B cell (primary cell): ENCODE measurements at regions not wholly inside any gene's neighbourhood (a gene's known extent, or its start where the extent isn't known, plus 50 kb on each side); places are given as distances from the start of the nearest gene placed in this dataset.

ENCODE experiments used
- CTCF ChIP-seq: fragments of 200-600 bp; IDR thresholded peaks from one replicate; pipeline ENCODE4 v1.8.0; 2022; ENCODE audit warnings: antibody characterized with exemption, mild to moderate bottlenecking
- EZH2 ChIP-seq: IDR thresholded peaks from 2 replicates; pipeline ENCODE4 v1.6.1; 2012; ENCODE audit warnings: borderline replicate concordance, low read depth, mild to moderate bottlenecking, moderate library complexity, low read length; ENCODE audit not compliant: insufficient read depth, poor library complexity, severe bottlenecking

GRCh38 chr2:56682397-56682760 is 498.6 kb downstream of the CCDC85A start:
- TF ChIP-seq CTCF = no peak
- TF ChIP-seq EZH2 = no peak
